Activated CD4-positive, CD25-positive, alpha-beta regulatory T cell treated with anti-CD3 and anti-CD28 coated beads, Interleukin-2, amount 50 U/mL, for 24 hours (primary cell): ENCODE measurements at regions not wholly inside any gene's neighbourhood (a gene's known extent, or its start where the extent isn't known, plus 50 kb on each side); places are given as distances from the start of the nearest gene placed in this dataset.

Experiments used
- ATAC-seq, 2 donors: fragments of 150-1000 bp; cut with Tn5 transposase; one replicate each; pipeline ENCODE4 v1.10.0; 2021; ENCODE audit warnings: mild to moderate bottlenecking in 1 of 2, moderate library complexity in 1 of 2

DNA sequence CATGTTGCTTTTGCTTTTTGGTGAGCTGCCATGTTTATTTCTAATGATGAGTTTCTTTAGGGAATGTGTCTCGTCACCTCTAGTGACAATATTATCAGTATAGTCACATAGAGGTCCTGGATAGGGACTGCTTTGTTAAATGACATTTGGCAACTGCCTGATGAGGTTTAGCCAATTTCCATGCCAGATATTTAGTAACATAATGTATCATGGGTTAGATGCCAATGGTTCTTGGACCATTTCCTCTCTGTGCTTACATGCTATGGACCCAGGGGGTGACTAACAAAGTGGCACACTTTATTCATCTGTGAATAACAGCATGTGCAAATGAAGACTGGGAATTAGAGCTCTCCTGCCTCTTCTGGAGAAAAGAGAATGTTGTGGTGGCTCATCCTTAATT is 56.2 kb upstream of the RAB27B start:
- ATAC-seq, result no peak

DNA sequence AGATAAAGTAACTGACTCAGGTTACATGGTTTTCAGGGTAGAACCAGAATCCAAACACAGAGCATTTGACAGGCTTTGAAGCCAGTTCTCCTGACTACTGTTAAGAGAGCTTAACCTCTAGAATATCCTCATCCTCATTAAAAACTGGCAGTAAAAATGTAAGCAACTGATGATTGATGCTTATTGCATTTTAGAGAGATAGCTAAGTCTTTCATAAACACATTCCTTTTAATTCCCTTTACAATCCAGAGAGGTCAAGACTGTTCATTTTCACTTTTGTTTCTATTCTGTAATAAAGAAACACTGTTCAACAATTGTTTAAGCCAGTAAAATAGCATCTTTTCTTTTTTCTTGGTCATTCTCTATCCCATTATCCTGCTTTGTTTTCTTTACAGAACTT is 53.9 kb upstream of the RAB27B start:
- ATAC-seq, result no peak

DNA sequence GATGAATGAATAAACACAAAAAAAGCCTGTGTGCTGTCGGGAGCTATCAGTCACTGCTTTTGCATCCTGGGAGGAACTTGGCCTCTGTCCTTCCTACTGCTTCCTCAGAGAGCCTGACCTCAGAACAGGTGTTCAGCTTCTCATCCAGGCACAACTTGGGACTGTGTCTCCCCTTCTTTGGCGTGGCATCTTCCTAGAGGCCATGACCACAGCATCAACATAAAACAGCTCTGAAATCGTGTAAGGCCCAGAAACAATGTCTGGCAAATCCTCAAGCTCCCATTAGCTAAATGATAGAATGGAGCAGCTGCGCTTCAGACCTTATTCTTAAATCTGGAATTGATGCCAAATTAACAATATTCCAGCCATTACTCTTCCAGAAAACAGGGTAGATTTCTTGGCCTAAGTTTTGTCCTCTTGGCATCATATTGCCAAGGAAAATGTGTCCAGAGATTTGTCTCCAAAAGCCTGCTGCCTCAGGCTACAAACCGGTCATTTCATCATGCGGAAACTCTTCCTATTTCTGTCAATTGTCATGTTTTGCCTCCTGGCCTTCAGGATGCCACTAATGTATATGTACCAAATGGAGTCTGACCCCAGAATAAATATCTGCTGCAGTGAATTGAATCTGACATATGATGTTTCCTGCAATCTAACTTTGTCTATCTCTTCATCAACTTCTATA is 53.2 kb upstream of the RAB27B start:
- no peak for ATAC-seq

DNA sequence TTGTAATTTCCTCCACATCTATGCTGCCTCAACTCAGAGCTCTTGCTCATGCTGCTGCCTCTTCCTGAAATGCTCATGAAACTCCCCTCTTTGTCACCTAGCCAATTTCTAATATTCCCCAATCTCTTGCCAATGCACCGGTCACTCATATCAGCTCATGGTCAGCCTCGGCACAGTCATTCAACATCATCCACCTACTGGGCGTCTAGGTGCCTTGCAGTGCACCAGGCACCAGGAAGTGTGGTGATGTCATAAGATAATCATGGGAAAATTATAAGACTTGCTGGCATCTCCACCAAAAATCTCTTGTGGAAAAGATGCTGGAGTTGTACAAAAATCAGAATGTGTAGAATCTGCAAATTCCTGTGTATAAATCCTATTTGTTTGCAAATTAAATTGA is 52.6 kb upstream of the RAB27B start:
- no peak for ATAC-seq

DNA sequence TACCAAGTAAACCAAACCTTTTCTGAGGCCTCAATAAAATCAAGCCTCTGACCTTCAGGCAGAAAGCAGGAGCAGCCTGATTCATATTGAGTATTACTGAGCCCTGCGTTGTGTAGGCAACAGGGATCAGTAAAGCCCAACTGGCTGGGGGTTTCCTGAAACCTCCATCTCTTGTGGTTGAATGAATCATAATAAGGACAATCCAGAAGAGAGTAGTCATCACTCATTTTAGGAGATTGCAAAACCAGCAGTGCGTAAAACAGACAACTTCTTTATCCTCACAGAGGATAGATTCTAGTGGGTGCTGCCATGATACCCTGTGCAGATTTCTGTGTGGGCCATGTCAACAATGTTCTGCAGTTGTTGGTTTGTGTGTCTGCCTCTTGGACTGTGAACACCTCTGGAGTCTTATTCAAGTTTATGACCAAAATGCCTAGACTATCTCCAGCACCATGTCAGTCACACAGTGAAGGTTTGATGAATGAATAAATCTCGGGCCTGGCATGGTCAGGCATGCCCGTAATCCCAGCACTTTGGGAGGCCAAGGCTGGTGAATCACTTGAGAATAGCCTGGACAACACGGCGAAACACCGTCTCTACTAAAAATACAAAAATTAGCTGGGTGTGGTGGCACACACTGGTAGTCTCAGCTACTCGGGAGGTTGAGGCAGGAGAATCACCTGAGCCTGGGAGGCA is 51.8 kb upstream of the RAB27B start:
- peak in 1 of 2 donors; percentile 58 for ATAC-seq

DNA sequence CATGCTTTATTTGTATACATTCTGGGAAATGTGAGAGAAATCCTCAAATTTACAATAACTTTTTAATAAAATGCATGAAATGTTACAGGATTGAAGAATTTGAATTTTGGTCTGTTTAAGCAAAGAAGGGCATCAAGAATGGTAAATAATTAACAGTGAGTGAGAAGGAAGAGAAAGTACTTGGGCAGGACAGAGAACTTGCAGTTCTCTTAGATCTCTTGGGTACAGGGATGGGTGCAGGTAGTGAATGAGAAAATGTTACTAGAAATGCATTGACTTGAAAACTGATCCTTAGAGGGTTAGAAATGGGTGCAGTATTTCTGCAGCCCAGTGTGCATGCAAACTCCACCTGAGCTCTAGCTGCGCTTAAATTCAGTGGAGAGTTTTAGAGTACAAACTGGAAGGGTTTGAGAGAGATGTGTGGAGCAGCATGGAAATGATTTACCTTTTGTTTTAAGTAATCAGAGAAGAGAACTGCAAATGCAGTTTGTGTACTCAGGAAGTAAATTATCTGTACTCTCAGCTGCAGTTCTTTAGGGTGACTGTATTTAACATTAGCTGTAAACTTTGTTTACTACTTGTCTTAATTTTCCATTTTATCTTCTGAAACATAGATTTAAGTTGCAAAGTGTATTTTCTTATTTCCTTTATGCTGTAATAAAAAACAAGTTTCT is 51.0 kb upstream of the RAB27B start:
- no peak for ATAC-seq

DNA sequence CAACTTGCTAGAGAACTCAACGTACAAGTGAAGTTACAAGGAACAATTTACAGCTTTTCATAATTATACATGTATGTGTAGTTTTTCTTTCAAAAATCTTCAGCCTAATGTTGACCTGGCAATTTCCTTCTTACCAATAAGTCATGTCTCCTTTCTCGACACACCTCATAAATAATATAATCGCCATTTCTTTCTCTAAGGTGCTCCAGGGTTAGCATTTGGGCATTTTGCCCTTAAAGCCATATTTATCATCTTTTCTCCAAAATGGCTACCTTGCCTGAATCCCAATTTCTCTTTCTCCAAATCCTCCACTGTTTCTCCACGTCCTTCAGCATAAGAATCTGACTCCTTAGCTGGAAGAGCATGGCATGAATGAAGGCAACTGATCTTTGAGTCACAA is 50.3 kb upstream of the RAB27B start:
- no peak for ATAC-seq
